Choroid plexus epithelial cell (primary cell): ENCODE measurements at regions not wholly inside any gene's neighbourhood (a gene's known extent, or its start where the extent isn't known, plus 50 kb on each side); places are given as distances from the start of the nearest gene placed in this dataset.

Experiments used
- DNase-seq: peaks from one replicate; pipeline ENCODE4 v3.0.0-alpha.2; 2010; ENCODE audit warnings: low read depth
- H3K4me3 ChIP-seq: 2 replicates; pipeline ENCODE4 v1.5.1; 2011; ENCODE audit warnings: low read depth, mild to moderate bottlenecking, control low read depth, low read length, moderate library complexity
- CTCF ChIP-seq: conservative IDR thresholded peaks from 2 replicates; pipeline ENCODE4 v1.5.1; 2011; ENCODE audit warnings: low read depth, mild to moderate bottlenecking, control low read depth, inconsistent platforms, low read length, moderate library complexity

GRCh38 chr2:63675026-63675425 is 86.3 kb downstream of the MDH1 start:
- no peak for DNase-seq
- TF ChIP-seq CTCF: no peak
- no peak overlapping the region for H3K4me3 ChIP-seq

GRCh38 chr2:63676135-63676534 is 87.4 kb downstream of the MDH1 start:
- no peak overlapping the region for H3K4me3 ChIP-seq
- no peak for DNase-seq
- TF ChIP-seq CTCF: no peak

GRCh38 chr2:63678085-63678484 is 89.3 kb downstream of the MDH1 start:
- no peak overlapping the region for H3K4me3 ChIP-seq
- TF ChIP-seq CTCF: no peak
- no peak for DNase-seq

- no peak for TF ChIP-seq CTCF
- no peak for DNase-seq
- no peak overlapping the region for H3K4me3 ChIP-seq
These were observed 89.8 kb downstream of the MDH1 start for GRCh38 chr2:63678551-63678950.

GRCh38 chr2:63679252-63679855 is 90.6 kb downstream of the MDH1 start:
- no peak for DNase-seq
- no peak for TF ChIP-seq CTCF
- no peak overlapping the region for H3K4me3 ChIP-seq

- DNase-seq: no peak
- no peak for TF ChIP-seq CTCF
- no peak overlapping the region for H3K4me3 ChIP-seq
These were observed 91.7 kb downstream of the MDH1 start for GRCh38 chr2:63680455-63680854.

GRCh38 chr2:63681896-63682295 is 93.1 kb downstream of the MDH1 start:
- no peak overlapping the region for H3K4me3 ChIP-seq
- no peak for DNase-seq
- no peak for TF ChIP-seq CTCF
